ENCODE measurements at regions not wholly inside any gene's neighbourhood (a gene's known extent, or its start where the extent isn't known, plus 50 kb on each side); places are given as distances from the start of the nearest gene placed in this dataset.

GRCh38 chr7:84790882-84791281, 396.0 kb downstream of the SEMA3D start:
- TF ChIP-seq CTCF (IDR thresholded peaks at IDR 0.05): no peak
- H3K4me1 ChIP-seq: no peaks in the 10 kb centered on the region
- no peak for DNase-seq (ENCODE audit: low spot score)
- H3K4me3 ChIP-seq: no peak overlapping the region
- no peak overlapping the region for H3K27ac ChIP-seq
- H3K9me3 ChIP-seq: no peaks in the 10 kb centered on the region
- H3K36me3 ChIP-seq: no peaks in the 10 kb centered on the region
- no peaks in the 10 kb centered on the region for H3K27me3 ChIP-seq

- no peak for TF ChIP-seq CTCF (IDR thresholded peaks at IDR 0.05)
- Histone ChIP-seq H3K4me3 (no peak overlapping the region), H3K36me3 (no peaks in the 10 kb centered on the region), H3K9me3 (no peaks in the 10 kb centered on the region), H3K27me3 (no peaks in the 10 kb centered on the region), H3K27ac (no peak overlapping the region), H3K4me1 (no peaks in the 10 kb centered on the region)
- no peak for DNase-seq (ENCODE audit: low spot score)
Observed at GRCh38 chr7:84786073-84786472, 400.8 kb downstream of the SEMA3D start.

- DNase-seq (ENCODE audit: low spot score): no peak
Observed at GRCh38 chr7:84784450-84784849, 402.4 kb downstream of the SEMA3D start.

GRCh38 chr7:84783141-84783778, 403.6 kb downstream of the SEMA3D start:
- H3K27ac ChIP-seq: no peak overlapping the region
- no peaks in the 10 kb centered on the region for H3K9me3 ChIP-seq
- no peaks in the 10 kb centered on the region for H3K36me3 ChIP-seq
- no peak for DNase-seq (ENCODE audit: low spot score)
- TF ChIP-seq CTCF (IDR thresholded peaks at IDR 0.05): no peak
- no peak overlapping the region for H3K4me3 ChIP-seq
- no peaks in the 10 kb centered on the region for H3K4me1 ChIP-seq
- H3K27me3 ChIP-seq: no peaks in the 10 kb centered on the region

More at GRCh38 chr7:84784450-84784849, 402.4 kb downstream of the SEMA3D start:
- Histone ChIP-seq H3K27me3 (no peaks in the 10 kb centered on the region), H3K4me3 (no peak overlapping the region), H3K9me3 (no peaks in the 10 kb centered on the region), H3K27ac (no peak overlapping the region), H3K4me1 (no peaks in the 10 kb centered on the region), H3K36me3 (no peaks in the 10 kb centered on the region)
- TF ChIP-seq CTCF (IDR thresholded peaks at IDR 0.05): no peak

GRCh38 chr7:84781838-84782237, 405.0 kb downstream of the SEMA3D start:
- DNase-seq (ENCODE audit: low spot score): no peak
- Histone ChIP-seq H3K4me3 (no peak overlapping the region), H3K4me1 (no peaks in the 10 kb centered on the region), H3K27ac (no peak overlapping the region), H3K27me3 (no peaks in the 10 kb centered on the region), H3K36me3 (no peaks in the 10 kb centered on the region), H3K9me3 (no peaks in the 10 kb centered on the region)
- no peak for TF ChIP-seq CTCF (IDR thresholded peaks at IDR 0.05)

All from right atrium auricular region (tissue), 2 donors.